HEK293 (cell line): ENCODE measurements at regions not wholly inside any gene's neighbourhood (a gene's known extent, or its start where the extent isn't known, plus 50 kb on each side); places are given as distances from the start of the nearest gene placed in this dataset.

Experiments
- CTCF ChIP-seq: fragments of 450-650 bp; formaldehyde crosslinking; IDR thresholded peaks from 2 replicates; pipeline ENCODE4 v1.5.1; 2016; ENCODE audit warnings: missing biosample characterization, missing genetic modification characterization
- HIC1 ChIP-seq: fragments of 450-650 bp; formaldehyde crosslinking; IDR thresholded peaks from 2 replicates; pipeline ENCODE4 v1.5.1; 2016; ENCODE audit warnings: missing biosample characterization, missing genetic modification characterization
- ZBTB20 ChIP-seq: fragments of 450-650 bp; formaldehyde crosslinking; IDR thresholded peaks from 2 replicates; pipeline ENCODE4 v1.5.1; 2016; ENCODE audit warnings: missing biosample characterization, missing genetic modification characterization
- TF ChIP-seq, protein P1 (sequence below): fragments of 450-650 bp; formaldehyde crosslinking; IDR thresholded peaks from 2 replicates; pipeline ENCODE4 v1.5.1; 2016; ENCODE audit warnings: missing biosample characterization, missing genetic modification characterization

DNA sequence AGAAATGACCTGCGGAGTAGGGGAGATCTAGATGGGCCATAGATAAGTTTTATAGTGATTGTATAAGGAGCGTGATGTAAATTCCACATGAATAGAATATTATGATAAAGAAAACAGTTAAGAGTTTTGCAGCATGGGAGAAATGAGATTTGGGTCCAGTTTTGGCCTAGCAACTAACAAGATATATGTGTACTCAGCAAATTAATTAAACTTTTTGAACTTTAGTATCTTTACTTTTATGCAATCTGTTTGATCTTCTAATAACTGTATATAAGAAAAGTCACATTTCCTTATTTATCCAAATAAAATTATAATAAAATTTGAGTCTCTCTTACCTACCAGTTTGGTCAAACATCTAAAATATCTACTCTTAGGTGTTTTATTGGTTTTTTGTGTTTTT is 1011.8 kb upstream of the NCAM2 start:
- TF ChIP-seq CTCF (no peak), ZBTB20 (tag by site-specific recombination) (no peak), HIC1 (tag by site-specific recombination) (no peak)
- TF ChIP-seq, protein P1, sequence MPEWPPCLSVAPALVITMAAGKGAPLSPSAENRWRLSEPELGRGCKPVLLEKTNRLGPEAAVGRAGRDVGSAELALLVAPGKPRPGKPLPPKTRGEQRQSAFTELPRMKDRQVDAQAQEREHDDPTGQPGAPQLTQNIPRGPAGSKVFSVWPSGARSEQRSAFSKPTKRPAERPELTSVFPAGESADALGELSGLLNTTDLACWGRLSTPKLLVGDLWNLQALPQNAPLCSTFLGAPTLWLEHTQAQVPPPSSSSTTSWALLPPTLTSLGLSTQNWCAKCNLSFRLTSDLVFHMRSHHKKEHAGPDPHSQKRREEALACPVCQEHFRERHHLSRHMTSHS (tag by site-specific recombination): no peak
